GM19328 (cell line): ENCODE measurements at regions not wholly inside any gene's neighbourhood (a gene's known extent, or its start where the extent isn't known, plus 50 kb on each side); places are given as distances from the start of the nearest gene placed in this dataset.
"Not testable (repeated sequence)": the region's sequence is repeated elsewhere in the genome, so short reads cannot be mapped to it uniquely, and the experiment has no call there.

Experiments used
- ATAC-seq: cut with Tn5 transposase; IDR thresholded peaks from one replicate; pipeline ENCODE4 v1.9.1; 2021; ENCODE audit warnings: mild to moderate bottlenecking, moderate library complexity; ENCODE audit not compliant: unreplicated experiment

DNA sequence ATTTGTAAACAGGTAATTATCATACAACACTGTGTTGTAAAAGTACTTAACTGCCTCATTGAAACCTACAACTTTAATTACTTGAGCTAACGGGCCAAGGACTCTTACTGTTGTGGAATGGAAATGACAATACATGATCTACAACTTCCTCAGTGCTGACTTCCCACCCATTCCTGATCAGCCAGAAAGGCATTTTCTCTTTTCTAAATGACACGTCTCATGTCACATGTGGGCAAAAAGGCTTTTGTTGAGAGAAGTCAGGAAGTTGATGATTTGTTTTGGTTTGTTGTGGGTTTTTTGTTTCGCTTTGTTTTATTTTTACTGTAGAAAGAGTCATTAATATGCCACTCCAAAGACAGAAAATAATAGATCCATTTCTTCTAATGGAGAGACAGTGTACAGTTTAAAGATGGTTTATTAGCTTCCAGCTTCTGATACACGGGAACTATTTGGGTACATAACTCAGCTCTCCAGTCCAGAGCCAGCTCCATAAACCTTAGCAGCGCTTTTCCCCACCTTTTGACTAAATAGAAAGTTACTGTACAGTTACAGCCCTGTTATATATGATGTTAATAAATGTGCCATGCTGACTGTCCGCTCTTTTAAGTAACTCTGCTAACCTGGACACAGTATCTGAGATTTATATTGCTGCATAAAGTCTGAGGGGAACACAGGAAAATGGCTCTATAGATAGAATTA, 509.4 kb upstream of the API5 start:
- no peak for ATAC-seq

DNA sequence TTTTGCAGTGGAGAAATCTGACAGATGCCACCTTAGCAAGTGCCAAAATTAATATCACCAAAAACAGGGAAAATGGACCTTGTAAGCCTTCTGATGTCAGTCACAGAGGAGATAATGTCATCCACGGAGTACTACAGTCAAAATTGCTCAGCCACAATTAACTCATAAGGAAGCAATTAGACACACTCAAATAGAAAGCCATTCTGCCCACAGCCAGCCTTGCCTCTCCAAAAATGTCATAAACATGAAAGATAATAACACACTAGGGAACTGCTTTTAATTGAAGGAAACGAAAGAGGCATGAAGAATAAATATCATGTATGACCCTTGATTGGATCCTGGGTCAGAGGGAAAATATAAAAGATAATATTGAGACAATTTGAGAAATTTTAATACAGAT, 505.6 kb upstream of the API5 start:
- ATAC-seq = no peak

DNA sequence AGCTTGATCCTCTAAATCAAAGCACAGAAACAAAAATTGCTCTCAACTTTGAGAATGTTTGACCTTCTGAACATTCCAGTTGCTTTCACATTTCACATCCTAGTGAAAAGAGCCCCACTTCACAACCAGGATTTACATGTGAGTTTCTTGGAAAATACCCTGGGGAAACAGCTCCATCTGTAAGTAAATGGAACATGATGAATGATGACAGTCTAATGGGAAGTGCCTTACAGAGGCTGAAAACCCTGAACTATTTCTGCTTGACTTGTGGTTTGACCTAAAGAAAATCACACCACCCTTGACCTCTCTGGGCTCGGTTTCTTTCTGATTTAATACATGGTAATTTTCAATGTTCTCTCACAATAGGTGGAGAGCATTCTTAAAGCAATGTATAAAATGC, 499.4 kb upstream of the API5 start:
- no peak for ATAC-seq

DNA sequence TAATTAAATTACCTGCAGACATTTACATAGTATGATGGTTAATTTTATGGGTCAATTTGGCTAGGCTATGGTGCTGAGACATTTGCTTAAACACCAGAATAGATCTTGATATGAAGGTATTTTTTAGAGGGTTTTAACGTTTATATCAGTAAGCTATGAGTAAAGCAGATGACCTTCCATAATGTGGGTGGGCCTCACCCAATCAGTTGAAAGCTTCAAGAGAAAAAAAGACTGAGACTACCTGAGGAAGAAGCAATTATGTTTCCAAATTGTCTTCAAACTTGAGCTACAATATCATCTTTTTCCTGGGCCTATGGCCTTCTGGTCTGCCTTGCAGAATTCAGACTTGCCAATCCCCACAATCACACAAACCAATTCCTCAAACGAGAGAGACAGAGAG, 498.8 kb upstream of the API5 start:
- no peak for ATAC-seq

DNA sequence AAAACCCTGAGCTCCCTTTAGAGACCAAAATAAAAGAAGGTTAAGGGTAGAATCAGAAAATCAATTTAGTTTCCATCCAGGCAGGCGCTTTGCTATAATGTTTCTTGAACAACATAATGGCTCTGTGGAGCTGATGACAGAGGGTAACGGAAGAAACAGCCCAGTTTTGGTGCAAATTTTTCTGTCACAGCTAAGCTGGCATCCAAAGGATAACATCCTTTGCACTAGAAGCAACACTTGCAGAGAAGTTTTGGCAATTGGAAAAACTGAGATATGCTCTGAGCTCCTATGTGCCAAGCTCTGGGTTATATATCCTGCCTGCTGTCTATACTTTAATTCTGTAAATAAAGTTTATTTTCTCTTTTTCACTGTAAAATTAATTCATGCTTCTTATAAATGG, 495.3 kb upstream of the API5 start:
- ATAC-seq = no peak

- no peak for ATAC-seq
Observed at GRCh38 chr11:42819126-42819525, 492.7 kb upstream of the API5 start.

- not testable (repeated sequence) for ATAC-seq
Observed at GRCh38 chr11:42822188-42822587, 489.6 kb upstream of the API5 start.

GRCh38 chr11:42823546-42823945, 488.2 kb upstream of the API5 start:
- ATAC-seq = no peak

DNA sequence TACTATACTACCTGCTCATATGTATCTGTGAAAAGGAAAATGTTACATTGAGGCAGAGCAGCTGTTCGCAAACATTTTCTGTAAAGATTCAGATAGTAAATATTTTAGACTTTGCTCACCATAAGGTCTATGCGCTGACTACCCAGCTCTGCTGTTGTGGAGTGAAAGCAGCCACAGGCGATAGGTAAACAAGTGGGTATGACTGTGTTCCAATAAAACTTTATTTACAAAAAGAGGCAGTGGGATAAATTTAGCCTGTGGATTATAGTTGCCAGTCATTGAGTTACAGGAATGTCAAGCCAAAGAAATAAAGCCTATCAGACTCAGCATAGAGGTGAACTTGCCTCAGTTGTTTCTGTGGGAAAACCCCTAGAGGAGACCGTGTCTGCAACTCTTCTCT, 487.7 kb upstream of the API5 start:
- ATAC-seq = no peak

GRCh38 chr11:42825598-42825997, 486.2 kb upstream of the API5 start:
- ATAC-seq = no peak

GRCh38 chr11:42827845-42828244, 484.0 kb upstream of the API5 start:
- ATAC-seq = no peak

- no peak for ATAC-seq
Observed at GRCh38 chr11:42837994-42838393, 473.8 kb upstream of the API5 start.

DNA sequence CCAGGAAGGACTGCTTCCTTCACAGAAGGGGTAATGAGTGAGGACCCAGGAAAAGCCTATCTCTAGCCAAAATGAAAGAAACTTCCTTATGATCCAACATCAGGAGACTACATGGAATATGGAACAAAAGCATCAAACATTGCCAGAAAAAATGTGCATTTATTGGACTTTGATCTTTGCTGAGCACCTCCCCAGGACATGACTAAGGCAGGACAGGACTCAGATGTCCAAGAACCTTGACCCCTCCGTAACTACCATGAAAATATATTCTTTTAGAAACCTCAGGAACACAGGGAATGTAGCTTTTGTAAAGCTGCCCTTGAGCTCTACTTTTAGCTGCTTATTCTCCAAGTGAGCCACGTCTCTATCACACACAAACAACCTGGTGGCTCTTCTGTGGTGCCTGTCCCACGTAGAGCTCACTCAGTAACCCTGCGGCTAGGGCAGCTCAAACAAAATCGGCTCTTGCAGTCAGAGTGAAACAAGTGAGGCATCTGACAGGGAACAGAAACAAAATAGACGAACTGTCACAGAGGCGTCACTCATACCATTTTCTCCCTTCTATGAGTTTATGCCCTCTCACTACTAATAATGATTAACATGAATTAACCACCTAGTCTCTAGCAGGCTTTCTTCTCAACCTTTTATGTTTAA, 471.5 kb upstream of the API5 start:
- no peak for ATAC-seq

- no peak for ATAC-seq
Observed at GRCh38 chr11:42840860-42841259, 470.9 kb upstream of the API5 start.

DNA sequence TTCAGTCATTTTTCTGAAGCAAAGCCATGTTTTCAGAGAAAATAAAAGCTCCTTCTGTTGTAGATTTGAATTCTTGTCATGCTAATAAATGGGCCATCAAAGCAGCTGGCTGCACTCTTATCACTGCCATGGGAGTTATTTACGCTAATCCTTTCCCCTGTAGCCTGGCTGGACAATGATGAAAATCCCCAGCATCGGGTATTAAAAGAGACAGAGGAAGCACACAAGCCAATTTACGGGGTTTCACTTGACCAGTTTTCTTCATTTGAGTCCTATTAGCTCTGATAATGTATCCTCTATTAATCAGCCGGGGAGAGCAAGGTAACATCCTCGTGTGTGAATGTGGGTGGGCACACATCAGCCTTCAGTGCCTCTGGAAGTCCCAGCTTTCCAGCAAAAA, 470.2 kb upstream of the API5 start:
- no peak for ATAC-seq

GRCh38 chr11:42849362-42849761, 462.4 kb upstream of the API5 start:
- ATAC-seq = no peak

GRCh38 chr11:42857344-42857743, 454.5 kb upstream of the API5 start:
- no peak for ATAC-seq

DNA sequence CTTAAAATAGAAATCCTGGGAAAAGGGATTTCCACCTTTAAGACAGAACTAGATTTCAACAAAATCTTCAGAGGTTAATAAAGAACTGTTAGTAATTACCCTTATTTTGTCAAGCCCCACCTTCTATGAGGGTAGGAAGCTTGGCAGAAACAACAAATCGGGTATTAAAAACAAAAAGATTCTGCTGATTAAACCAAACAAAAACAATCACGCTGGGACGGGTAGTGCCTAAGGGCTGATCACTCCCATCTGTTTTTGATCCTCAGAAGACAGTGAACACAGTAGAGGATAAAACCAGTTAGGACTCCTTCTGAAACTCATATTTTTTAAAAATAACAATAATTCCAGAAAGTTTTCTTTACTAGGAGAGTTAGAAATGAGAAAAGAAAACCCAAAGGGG, 441.3 kb upstream of the API5 start:
- no peak for ATAC-seq

DNA sequence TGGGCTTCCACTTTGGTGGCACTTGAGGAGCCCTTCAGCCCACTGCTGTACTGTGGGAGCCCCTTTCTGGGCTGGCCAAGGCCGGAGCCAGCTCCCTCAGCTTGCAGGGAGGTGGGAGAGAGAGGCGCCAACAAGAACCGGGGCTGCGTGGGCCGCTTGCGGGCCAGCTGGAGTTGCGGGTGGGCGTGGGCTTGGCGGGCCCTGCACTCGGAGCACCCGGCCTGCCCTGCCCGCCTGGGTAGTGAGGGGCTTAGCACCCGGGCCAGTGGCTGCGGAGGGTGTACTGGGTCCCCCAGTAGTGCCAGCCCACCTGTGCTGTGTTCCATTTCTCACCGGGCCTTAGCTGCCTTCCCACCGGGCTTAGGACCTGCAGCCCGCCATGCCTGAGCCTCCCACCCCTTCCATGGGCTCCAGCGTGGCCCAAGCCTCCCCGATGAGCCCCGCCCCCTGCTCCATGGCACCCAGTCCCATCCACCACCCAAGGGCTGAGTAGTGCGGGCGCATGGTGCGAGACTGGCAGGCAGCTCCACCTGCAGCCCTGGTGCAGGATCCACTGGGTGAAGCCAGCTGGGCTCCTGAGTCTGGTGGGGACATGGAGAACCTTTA, 437.9 kb upstream of the API5 start:
- not testable (repeated sequence) for ATAC-seq

DNA sequence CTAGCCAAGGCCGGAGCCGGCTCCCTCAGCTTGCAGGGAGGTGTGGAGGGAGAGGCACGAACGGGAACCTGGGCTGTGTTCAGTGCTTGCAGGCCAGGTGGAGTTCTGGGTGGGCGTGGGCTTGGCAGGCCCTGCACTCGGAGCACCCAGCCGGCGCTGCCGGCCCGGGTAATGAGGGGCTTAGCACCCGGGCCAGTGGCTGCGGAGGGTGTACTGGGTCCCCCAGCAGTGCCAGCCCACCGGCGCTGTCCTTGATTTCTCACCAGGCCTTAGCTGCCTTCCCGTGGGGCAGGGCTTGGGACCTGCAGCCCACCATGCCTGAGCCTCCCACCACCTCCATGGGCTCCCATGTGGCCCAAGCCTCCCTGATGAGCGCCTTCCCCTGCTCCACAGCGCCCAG, 430.5 kb upstream of the API5 start:
- not testable (repeated sequence) for ATAC-seq

GRCh38 chr11:42890773-42891172, 421.0 kb upstream of the API5 start:
- ATAC-seq = no peak

DNA sequence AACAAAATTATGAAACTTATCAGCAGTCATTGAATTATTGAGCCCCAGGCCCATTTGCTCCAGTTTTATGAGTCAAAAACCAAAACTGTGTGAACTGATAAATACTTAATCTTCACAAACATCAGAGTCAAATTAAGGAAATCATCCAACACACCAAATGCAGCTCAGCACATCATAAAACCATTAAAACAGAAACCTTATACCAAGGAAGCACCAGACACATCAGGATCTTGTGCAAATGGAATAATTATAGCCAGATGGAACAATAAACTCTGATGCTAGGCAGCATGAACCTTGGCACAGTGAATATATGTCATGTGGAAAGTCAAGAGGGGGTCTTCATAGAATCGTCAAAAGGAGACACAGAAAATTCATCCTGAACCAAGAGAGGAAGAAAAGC, 410.7 kb upstream of the API5 start:
- ATAC-seq = no peak
